HG02973 (cell line): ENCODE measurements at regions not wholly inside any gene's neighbourhood (a gene's known extent, or its start where the extent isn't known, plus 50 kb on each side); places are given as distances from the start of the nearest gene placed in this dataset.
A peak's percentile ranks its signal among the peaks of the same experiment; 100 is the strongest.

Source experiments
- ATAC-seq: cut with Tn5 transposase; IDR thresholded peaks from one replicate; pipeline ENCODE4 v1.9.1; 2021; ENCODE audit warnings: moderate library complexity; ENCODE audit not compliant: unreplicated experiment

DNA sequence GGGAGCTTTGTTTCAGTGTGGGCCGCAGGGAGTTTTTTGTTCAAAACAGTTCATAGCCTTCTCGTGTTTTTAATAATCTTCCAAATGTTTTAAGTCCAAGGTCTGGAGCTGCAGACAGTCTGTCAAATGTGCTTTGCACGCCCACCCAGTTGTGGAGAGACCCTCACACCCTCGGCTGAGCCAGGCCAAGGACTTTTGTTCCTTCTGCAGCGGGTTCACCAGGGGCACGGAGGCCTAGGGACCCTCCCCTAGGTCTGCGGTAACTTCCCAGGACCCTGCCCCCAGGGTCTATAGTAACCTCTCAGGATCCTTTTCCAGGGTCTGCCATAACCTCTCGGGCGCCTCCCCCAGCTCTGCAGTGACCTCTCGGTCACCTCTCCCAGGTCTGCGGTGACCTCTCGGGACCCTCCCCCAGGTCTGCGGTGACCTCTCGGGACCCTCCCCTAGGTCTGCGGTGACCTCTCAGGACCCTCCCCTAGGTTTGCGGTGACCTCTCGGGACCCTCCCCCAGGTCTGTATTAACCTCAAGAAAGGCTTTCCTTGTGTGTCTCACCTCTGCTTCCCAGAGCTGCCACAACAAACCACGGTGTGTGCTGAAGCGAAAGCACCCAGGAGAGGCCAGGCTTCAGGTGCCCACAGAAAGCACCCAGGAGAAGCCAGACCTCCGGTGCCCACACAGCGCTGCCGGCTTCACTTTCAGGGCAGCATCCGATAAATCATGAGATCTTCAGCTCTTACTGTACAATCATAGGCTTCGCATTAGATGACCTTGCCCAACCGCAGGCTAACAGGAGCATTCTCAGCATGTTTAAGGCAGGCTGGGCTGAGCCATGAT lies 301.9 kb upstream of the SALL3 start:
- no peak for ATAC-seq

DNA sequence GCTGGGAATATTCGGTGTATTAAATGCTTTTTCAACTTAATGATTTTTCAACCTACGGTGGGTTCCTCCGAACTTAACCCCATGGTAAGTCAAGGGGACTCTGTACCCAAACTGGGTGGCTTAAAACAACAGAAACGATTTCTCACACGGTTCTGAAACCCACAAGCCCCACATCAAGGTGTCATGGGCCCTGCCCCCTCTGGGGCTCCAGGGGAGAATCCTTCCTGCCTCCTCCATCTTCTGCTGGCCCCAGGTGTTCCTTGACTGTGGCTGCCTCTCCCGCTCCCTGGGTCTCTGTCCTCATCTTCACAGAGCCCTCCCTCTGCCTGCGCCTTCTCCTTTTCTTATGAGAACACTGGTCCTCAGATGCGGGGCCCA lies 301.3 kb upstream of the SALL3 start:
- no peak for ATAC-seq

DNA sequence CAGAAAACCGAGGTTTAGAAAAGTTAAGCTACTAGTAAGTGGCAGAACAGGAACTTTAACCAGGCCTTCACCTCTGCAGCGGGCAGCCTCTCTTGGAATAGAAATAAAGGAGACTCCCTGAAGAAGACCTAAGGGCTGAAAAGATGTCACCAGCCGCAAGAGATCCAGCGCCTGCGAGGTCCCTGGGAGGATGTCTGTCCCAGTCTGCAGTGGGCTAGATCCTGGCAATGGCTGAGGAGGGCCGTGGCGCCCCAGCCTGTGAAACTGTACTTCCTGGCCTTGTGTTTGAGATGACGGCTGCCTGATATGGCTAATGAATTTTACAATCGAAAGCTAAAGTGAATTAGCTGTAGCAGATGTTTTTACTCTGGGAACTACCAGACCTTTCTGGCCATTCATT lies 300.6 kb upstream of the SALL3 start:
- no peak for ATAC-seq

- no peak for ATAC-seq
Measured at GRCh38 chr18:78679613-78680260, 299.9 kb upstream of the SALL3 start.

GRCh38 chr18:78681396-78681795 lies 298.2 kb upstream of the SALL3 start:
- ATAC-seq, result no peak

DNA sequence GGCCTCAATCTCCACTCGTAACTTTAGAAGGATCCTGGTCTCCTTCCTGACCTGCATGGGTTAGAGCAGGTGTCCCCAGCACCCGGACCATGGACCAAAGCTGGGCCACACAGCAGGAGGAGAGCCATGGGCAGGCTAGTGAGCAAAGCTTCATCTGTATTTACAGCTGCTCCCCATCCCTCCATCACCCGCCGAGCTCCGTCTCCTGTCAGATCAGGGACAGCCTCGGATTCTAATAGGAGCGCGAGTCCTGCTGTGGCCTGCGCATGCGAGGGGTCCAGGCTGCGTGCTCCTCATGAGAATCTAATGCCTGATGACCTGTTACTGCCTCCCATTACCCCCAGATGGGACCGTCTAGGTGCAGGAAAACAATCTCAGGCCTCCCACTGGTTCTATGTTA lies 297.7 kb upstream of the SALL3 start:
- ATAC-seq, result no peak

DNA sequence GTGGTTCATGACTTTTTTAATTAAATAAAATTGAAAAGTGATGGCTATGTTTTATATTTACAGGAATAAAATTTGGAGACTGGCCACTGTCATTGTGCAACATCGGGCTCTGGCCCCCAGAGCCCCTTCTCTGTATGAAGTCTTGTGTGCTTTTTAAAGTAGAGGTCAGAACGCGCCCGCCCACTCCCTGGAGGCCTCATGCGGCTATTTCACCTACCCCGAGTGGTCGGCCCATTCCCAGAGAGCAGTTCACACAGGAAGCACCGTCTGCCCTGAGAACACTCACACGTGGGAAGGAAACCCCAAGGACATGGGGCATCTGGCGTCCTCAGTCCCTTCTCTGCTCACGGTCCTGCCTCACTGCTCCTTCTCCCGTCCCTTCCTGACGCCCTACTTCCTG lies 296.9 kb upstream of the SALL3 start:
- ATAC-seq, result no peak

- no peak for ATAC-seq
Measured at GRCh38 chr18:78683191-78684010, 296.2 kb upstream of the SALL3 start.

DNA sequence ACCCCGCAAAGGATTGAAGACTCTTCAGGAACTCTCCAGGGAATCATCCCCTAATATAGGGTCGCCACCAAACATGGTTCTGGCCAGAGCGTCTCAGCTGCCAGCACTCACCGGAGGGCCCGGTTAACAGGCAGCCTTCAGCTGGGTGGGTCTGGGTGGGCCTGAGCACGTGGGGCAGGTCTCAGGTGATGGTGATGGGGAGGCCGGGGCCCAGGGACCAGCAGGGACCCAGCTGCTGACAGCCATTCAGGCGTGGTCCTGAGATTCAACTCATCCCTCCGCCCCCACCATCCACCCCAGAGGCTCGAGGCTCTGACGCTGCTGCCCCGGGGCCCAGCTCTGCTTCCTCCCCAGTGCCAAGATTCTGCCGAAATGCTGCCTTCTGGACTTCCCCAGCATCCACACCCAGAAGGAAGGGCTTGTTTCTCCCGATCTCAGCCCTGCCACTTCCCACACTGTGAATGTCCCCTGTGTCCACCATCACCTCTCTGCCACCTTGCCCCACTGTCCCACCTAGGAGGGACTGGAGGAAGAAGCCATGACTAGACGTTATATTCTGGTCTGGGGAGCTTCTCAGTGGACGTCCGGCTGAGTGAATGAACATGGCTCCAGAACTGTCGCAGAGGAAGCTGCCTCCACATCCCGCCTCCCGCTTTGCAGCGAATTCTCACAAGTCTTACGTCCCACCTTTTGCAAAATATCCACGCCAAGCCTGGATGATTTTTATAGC lies 294.2 kb upstream of the SALL3 start:
- no peak for ATAC-seq

- ATAC-seq, result no peak
Measured at GRCh38 chr18:78685980-78686530, 293.6 kb upstream of the SALL3 start.

- ATAC-seq, result no peak
Measured at GRCh38 chr18:78686976-78687685, 292.5 kb upstream of the SALL3 start.

DNA sequence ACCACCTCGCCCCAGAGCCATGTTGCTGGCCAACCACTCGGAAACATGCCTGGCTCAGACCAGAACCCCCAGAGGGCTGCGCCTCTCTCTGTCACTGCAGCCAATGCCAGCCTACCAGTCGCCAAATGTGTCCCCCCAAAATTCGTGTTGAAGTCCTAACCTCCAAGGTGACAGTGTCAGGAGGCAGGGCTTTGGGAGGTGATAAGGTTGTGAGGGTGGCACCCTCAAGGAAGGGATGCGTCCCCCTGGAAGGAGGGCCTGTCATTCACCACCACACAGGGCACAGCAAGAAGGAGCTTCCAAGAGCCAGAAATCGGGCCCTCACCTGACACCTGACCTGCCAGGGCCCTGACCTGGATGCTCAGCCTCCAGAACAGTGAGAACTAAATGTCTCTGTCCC lies 291.9 kb upstream of the SALL3 start:
- ATAC-seq, result no peak

DNA sequence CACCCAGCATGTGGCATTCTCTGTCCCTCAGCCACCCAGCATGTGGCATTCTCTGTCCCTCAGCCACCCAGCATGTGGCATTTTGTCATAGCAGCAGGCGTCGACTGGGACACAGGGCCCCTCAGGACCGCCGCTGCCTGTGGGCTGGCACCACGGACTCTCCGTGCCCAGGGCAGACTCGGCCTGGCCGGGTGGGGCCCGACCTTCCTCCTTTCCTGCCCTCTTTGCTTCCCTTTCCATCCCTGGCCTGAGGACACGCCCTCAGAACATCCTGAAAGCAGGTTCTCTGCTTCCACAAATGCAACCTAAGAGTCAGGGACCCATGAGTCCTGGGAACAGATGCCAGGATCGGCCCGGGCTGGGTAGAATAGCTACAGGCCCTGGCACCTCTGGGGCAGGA lies 291.4 kb upstream of the SALL3 start:
- no peak for ATAC-seq

- ATAC-seq, result no peak
Measured at GRCh38 chr18:78688916-78689315, 290.7 kb upstream of the SALL3 start.

DNA sequence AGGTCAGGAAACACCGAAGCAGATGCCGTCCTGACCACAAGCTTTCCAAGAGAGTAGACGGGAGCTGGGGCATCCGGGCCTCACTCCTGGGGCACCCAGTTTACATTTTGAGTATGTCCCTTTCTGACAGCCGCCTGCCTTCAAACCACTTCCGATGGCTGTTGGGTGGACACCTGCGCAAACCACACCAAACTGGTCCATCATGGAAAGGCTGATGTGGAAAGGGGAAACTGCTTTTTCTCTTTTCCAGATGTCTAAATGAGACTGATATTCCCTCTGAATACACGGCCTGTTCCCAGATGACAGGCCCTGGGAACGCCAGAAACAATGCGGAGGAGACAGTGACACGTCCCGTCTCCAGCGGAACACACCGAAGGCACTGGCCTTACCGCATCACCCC lies 290.0 kb upstream of the SALL3 start:
- no peak for ATAC-seq

DNA sequence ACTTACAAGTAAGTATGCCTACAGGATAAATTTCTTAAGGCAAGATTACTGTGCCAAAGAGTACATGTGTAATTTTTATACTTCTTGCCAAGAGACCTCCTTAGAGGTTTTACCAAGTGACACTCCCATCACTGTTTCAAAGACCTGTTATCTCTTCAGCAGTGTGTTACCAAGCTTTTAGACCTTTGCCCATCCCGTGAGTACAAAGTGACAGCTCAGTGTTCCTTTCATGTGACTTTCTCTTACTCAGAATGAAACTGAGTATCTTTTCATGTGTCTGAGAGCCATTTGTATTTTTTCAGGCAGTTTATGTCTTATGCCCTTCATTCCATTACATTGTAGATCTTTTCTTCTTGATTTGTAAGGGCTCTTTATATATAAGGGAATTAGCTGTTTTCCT lies 287.5 kb upstream of the SALL3 start:
- peak; percentile 77 for ATAC-seq

DNA sequence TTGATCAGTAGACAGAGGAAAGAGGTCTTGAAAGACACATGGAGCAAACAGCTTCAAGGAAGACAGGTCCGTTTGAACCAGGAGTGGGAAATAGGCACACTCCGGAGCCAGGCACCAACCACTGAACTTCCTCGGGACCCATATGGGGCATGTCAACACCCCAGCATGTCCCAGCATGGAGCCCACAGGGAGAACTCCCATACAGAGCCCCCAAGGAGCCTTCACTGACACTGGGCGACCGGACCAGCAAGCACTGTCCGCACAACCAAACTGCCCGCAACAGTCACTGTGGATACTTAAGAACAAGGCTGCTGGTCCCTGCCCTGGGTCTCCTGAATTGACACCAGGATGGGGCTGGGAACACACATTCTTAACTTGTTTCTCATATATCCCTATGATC lies 286.2 kb upstream of the SALL3 start:
- ATAC-seq, result no peak

DNA sequence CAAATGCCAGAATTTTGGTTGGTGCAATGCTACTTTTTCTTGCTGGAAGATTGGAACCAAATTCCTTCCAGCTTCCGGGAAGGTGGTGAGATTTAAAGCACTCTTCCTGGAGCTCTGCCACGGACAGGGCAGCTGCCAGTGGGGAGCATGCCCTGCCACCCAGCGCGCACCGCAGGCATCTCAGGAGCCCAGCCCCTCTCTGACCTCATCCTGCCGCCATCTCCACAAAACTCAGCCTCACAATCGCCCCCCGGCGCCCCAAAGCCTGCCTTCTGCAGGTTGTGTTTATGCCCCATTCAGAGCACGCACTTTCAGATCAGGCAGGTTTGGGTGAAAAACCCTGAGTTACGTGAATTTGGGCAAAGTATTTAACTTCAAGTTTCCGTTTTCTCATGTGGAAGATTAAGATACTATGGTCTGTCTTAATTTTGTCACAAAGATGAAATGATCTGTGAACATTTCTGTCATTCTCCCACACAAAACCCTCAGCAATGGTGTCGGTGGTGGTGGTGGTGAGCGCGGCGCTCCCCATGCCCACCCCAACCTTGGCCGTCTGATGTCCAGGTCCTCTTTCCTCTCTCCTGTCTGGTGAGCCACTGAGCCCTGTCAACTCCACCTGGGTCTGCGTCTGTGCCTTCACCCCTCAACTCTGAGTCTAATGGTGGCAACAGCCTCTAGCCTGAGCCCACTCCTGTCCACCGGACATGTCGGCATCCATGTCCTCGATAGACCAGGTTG lies 282.8 kb upstream of the SALL3 start:
- ATAC-seq, result no peak

- ATAC-seq, result no peak
Measured at GRCh38 chr18:78697446-78697845, 282.2 kb upstream of the SALL3 start.

- no peak for ATAC-seq
Measured at GRCh38 chr18:78698914-78699313, 280.7 kb upstream of the SALL3 start.
